ENCODE measurements at regions not wholly inside any gene's neighbourhood (a gene's known extent, or its start where the extent isn't known, plus 50 kb on each side); places are given as distances from the start of the nearest gene placed in this dataset.

GRCh38 chr5:100322483-100322882 lies 212.7 kb upstream of the FAM174A start (continued):
- TF ChIP-seq USF2 (IDR thresholded peaks at IDR 0.05; ENCODE audit: low read length), result no peak
- no peak for TF ChIP-seq EGR1 (IDR thresholded peaks at IDR 0.05; ENCODE audit: borderline replicate concordance, low read depth, low read length)
- TF ChIP-seq SIX5 (IDR thresholded peaks at IDR 0.05; ENCODE audit: low read depth, low read length), result no peak
- no peak for TF ChIP-seq MAFK (IDR thresholded peaks at IDR 0.05; ENCODE audit: low read depth, low read length)
- no peak for TF ChIP-seq CHD7 (IDR thresholded peaks at IDR 0.05; ENCODE audit: insufficient replicate concordance, low read length)
- no peak for TF ChIP-seq TCF12 (IDR thresholded peaks at IDR 0.05; ENCODE audit: low read depth, low read length)

Data from H1 (cell line).